ENCODE measurements at regions not wholly inside any gene's neighbourhood (a gene's known extent, or its start where the extent isn't known, plus 50 kb on each side); places are given as distances from the start of the nearest gene placed in this dataset.

- no peak overlapping the region for H3K27ac ChIP-seq (ENCODE audit: low read depth)
- H4K20me1 ChIP-seq (replicated peaks; ENCODE audit: insufficient read depth), result no peaks in the 10 kb centered on the region
- H3K36me3 ChIP-seq (ENCODE audit: insufficient read depth), result no peaks in the 10 kb centered on the region
- no peak for DNase-seq (ENCODE audit: low spot score)
- Mint-ChIP-seq H3K4me3 (no peak overlapping the region), H3K27ac (no peak overlapping the region), H3K4me1 (peaks cover 21% of the 10 kb centered on the region), H3K36me3 (ENCODE audit: low read depth) (peaks cover 13% of the 10 kb centered on the region; the same call in 2 of the 3 replicates), H3K9me3 (peaks cover 18% of the 10 kb centered on the region), H3K27me3 (ENCODE audit: insufficient read depth, low read depth, poor library complexity) (peaks cover 2% of the 10 kb centered on the region)
- no peaks in the 10 kb centered on the region for H3K79me2 ChIP-seq (replicated peaks; ENCODE audit: insufficient read depth)
- H3F3A ChIP-seq (replicated peaks; ENCODE audit: low read depth), result no peaks in the 10 kb centered on the region
- no peak for TF ChIP-seq CREB1 (CRISPR knock-in tag; IDR thresholded peaks at IDR 0.05; ENCODE audit: low read depth)
- no peak for TF ChIP-seq POLR2AphosphoS5 (IDR thresholded peaks at IDR 0.05; ENCODE audit: low read depth)
- no peak for TF ChIP-seq NANOG (IDR thresholded peaks at IDR 0.05; ENCODE audit: borderline replicate concordance)
- no peak for TF ChIP-seq CTCF (conservative IDR thresholded peaks at IDR 0.05; ENCODE audit: low read depth in 2 of 2)
- TF ChIP-seq JUNB (IDR thresholded peaks at IDR 0.05; ENCODE audit: unreplicated experiment), result no peak
- TF ChIP-seq EZH2phosphoT487 (IDR thresholded peaks at IDR 0.05; ENCODE audit: unreplicated experiment), result no peak
- TF ChIP-seq STAT1 (IDR thresholded peaks at IDR 0.05; ENCODE audit: unreplicated experiment), result no peak
- no peak for TF ChIP-seq ETS1 (IDR thresholded peaks at IDR 0.05)
- TF ChIP-seq ZNF462 (CRISPR knock-in tag; IDR thresholded peaks at IDR 0.05), result no peak
- TF ChIP-seq ZNF114 (CRISPR knock-in tag; IDR thresholded peaks at IDR 0.05), result no peak
- no peak for TF ChIP-seq REST (IDR thresholded peaks at IDR 0.05; ENCODE audit: unreplicated experiment)
- TF ChIP-seq EZH2 (IDR thresholded peaks at IDR 0.05; ENCODE audit: low read depth, unreplicated experiment), result no peak
- no peak for TF ChIP-seq ZNF331 (CRISPR knock-in tag; IDR thresholded peaks at IDR 0.05; ENCODE audit: low read depth)
- ATAC-seq, result no peak
- no peak overlapping the region for H2AFZ ChIP-seq
- peaks cover 17% of the 10 kb centered on the region; the same call in 1 of the 2 replicates for H3K4me1 ChIP-seq (ENCODE audit: insufficient read depth)
- H3K27me3 ChIP-seq (ENCODE audit: insufficient read depth), result no peaks in the 10 kb centered on the region
- H3K9me2 ChIP-seq (ENCODE audit: insufficient read depth), result peaks cover 11% of the 10 kb centered on the region
- H3K4me2 ChIP-seq, result no peak overlapping the region
- no peak overlapping the region for H3K4me3 ChIP-seq
Measured at GRCh38 chr3:72080800-72081199, 295.9 kb upstream of the PROK2 start.
